ENCODE measurements at regions not wholly inside any gene's neighbourhood (a gene's known extent, or its start where the extent isn't known, plus 50 kb on each side); places are given as distances from the start of the nearest gene placed in this dataset.

- no peak overlapping the region for H3K27ac ChIP-seq
- no peak for TF ChIP-seq CTCF (conservative IDR thresholded peaks at IDR 0.05)
Measured at GRCh38 chr14:39851202-39851601, 419.0 kb upstream of the FBXO33 start.

GRCh38 chr14:39847852-39848251 lies 415.6 kb upstream of the FBXO33 start:
- no peak overlapping the region for H3K27ac ChIP-seq
- TF ChIP-seq CTCF (conservative IDR thresholded peaks at IDR 0.05): no peak

- no peak overlapping the region for H3K27ac ChIP-seq
- TF ChIP-seq CTCF (conservative IDR thresholded peaks at IDR 0.05): no peak
Measured at GRCh38 chr14:39847194-39847593, 415.0 kb upstream of the FBXO33 start.

DNA sequence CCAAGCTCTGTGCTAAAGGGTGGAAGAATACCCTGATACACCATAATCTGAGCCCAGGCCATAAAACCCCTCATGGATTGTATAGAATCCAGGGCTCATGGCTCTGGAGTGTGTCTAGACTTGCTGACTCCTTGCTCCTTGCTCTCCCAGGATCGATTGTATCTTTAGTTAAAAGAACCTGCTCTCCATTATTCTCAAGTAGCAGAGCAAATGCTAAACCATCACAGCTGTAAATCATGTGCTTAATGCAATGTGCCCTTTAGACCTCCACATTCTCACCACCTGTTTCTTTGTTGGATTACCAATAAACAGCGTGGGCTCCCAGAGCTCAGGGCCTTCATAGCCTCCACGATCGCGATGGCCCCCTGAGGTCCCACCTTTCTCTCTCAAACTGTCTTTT lies 411.6 kb upstream of the FBXO33 start:
- no peak for TF ChIP-seq CTCF (conservative IDR thresholded peaks at IDR 0.05)
- H3K27ac ChIP-seq: no peak overlapping the region

DNA sequence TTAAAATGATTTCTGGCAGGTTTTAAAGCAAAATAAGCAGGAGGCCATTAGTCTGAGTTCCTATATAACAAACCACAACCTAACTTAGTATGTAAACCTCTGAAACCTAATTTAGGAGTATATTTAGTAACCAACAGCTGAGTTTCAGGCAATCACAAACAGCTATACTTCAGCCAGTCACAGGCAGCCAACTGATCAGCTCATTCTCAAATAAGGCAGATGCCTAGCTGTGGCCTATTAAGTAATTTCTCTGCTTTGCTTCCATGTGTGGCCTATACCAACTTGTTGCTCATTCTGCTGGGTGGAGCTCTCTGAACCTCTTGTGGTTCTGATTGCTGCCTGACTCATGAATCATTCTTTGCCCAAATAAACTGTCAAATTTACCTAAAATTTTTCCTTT lies 408.9 kb upstream of the FBXO33 start:
- H3K27ac ChIP-seq: no peak overlapping the region
- TF ChIP-seq CTCF (conservative IDR thresholded peaks at IDR 0.05): no peak

- no peak overlapping the region for H3K27ac ChIP-seq
- TF ChIP-seq CTCF (conservative IDR thresholded peaks at IDR 0.05): no peak
Measured at GRCh38 chr14:39827901-39828655, 395.8 kb upstream of the FBXO33 start.

DNA sequence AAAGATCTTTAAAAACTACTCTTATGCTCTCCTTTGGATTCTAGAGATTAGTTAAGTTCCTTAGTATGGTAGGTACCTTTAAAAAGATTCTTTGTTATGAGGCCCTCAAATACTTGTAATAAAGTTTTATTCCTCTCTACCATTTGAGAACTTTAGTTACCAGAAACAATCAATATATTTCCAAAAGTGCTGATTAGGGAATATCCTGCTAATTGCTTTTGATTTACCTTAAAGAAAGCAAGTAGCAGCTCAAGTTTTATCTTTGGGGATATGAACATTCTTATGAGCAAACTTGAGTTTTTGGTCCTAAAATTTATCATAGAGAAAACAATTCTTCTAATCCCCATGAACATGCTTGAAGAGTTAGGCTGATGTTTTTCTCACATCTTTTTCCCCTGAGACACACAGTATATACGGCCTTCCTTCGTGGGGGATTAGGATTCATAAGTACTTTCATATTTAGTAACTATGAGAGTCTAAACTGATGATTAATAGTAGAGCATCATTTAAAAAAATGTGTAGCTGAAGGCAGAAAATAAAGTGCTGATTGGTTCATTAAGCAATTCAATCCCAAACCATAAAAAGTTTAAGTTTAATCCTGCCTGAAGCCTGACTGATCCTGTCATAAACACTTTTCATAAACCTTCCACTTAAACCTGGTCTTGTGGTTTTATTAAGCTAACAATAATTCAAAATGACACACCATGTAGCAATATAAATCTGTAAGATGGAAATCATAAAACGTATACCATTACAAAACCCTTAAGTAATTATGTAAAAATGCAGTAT lies 380.5 kb upstream of the FBXO33 start:
- TF ChIP-seq CTCF (conservative IDR thresholded peaks at IDR 0.05): no peak
- no peak overlapping the region for H3K27ac ChIP-seq

Measured in VCaP (cell line).